CD8-positive, alpha-beta memory T cell (primary cell): ENCODE measurements at regions not wholly inside any gene's neighbourhood (a gene's known extent, or its start where the extent isn't known, plus 50 kb on each side); places are given as distances from the start of the nearest gene placed in this dataset.
"Not testable (repeated sequence)": the region's sequence is repeated elsewhere in the genome, so short reads cannot be mapped to it uniquely, and the experiment has no call there.

ENCODE experiments used
- CTCF ChIA-PET: fragments of 350-600 bp; sonication (Branson Sonifier 250); formaldehyde crosslinking; loops from one replicate; lab custom pipeline; 2021; ENCODE audit warnings: antibody characterized with exemption; lab: Charles Lee
- POLR2A ChIA-PET: fragments of 350-600 bp; sonication (Branson Sonifier 250); formaldehyde crosslinking; loops from one replicate; lab custom pipeline; 2021; ENCODE audit warnings: antibody characterized with exemption; lab: Charles Lee
- DNase-seq, 5 donors: peaks; one replicate each; pipeline versions ENCODE4 v3.0.0 to v3.0.0-alpha.2; 2020 to 2022; ENCODE audit warnings: mixed read lengths in 1 of 5
- H3K27ac ChIP-seq: one replicate; pipeline ENCODE4 v1.7.0; 2013; ENCODE audit warnings: low read depth, mild to moderate bottlenecking, low read length, moderate library complexity
- H3K27me3 ChIP-seq: 2 replicates; pipeline ENCODE4 v1.7.0; 2013; ENCODE audit warnings: low read length, mild to moderate bottlenecking; ENCODE audit not compliant: insufficient read depth, poor library complexity, severe bottlenecking
- H3K36me3 ChIP-seq: 2 replicates; pipeline ENCODE4 v1.7.0; 2013; ENCODE audit warnings: mild to moderate bottlenecking, low read length, moderate library complexity; ENCODE audit not compliant: insufficient read depth
- H3K4me1 ChIP-seq: 2 replicates; pipeline ENCODE4 v1.7.0; 2013; ENCODE audit warnings: mild to moderate bottlenecking, low read length, moderate library complexity; ENCODE audit not compliant: insufficient read depth
- H3K4me3 ChIP-seq: 2 replicates; pipeline ENCODE4 v1.7.0; 2013; ENCODE audit warnings: mild to moderate bottlenecking, low read length
- H3K9me3 ChIP-seq: 2 replicates; pipeline ENCODE4 v1.7.0; 2013; ENCODE audit warnings: mild to moderate bottlenecking, low read length
- H3K27ac Mint-ChIP-seq, 8 donors: one replicate each; pipeline ENCODE4 v1.8.0; 2020 to 2021; ENCODE audit warnings: mixed read lengths in 8 of 8, mild to moderate bottlenecking in 6 of 8, inconsistent platforms in 3 of 8, moderate library complexity in 3 of 8
- H3K27me3 Mint-ChIP-seq, 2 donors: one replicate each; pipeline ENCODE4 v1.8.0; 2020 to 2021; ENCODE audit warnings: mixed read lengths in 2 of 2, mild to moderate bottlenecking in 1 of 2, moderate library complexity in 1 of 2
- H3K36me3 Mint-ChIP-seq, 3 donors: one replicate each; pipeline ENCODE4 v1.8.0; 2020 to 2021; ENCODE audit warnings: mixed read lengths in 3 of 3, inconsistent platforms in 1 of 3, mild to moderate bottlenecking in 1 of 3
- H3K4me1 Mint-ChIP-seq, 3 donors: one replicate each; pipeline ENCODE4 v1.8.0; 2020 to 2021; ENCODE audit warnings: mixed read lengths in 3 of 3, inconsistent platforms in 1 of 3, mild to moderate bottlenecking in 1 of 3
- H3K4me3 Mint-ChIP-seq, 7 donors: one replicate each; pipeline ENCODE4 v1.8.0; 2020 to 2021; ENCODE audit warnings: mixed read lengths in 7 of 7, mild to moderate bottlenecking in 6 of 7, moderate library complexity in 4 of 7, inconsistent platforms in 2 of 7
- H3K9me3 Mint-ChIP-seq, 5 donors: one replicate each; pipeline ENCODE4 v1.8.0; 2020 to 2022; ENCODE audit warnings: mixed read lengths in 5 of 5, mild to moderate bottlenecking in 3 of 5, moderate library complexity in 2 of 5, inconsistent platforms in 1 of 5

- Mint-ChIP-seq H3K4me1 (no peaks in the 10 kb centered on the region), H3K9me3 (peaks cover 12 to 14% (median 12%) of the 10 kb centered on the region in 5 donors), H3K36me3 (no peaks in the 10 kb centered on the region), H3K4me3 (no peak overlapping the region), H3K27me3 (no peaks in the 10 kb centered on the region), H3K27ac (no peak overlapping the region)
- POLR2A ChIA-PET: no interaction called here
- CTCF ChIA-PET: no interaction called here
- no peaks in the 10 kb centered on the region for H3K36me3 ChIP-seq
- no peak overlapping the region for H3K4me3 ChIP-seq
- no peak for DNase-seq
- H3K27me3 ChIP-seq: no peaks in the 10 kb centered on the region
- H3K27ac ChIP-seq: no peak overlapping the region
- H3K9me3 ChIP-seq: no peaks in the 10 kb centered on the region
- H3K4me1 ChIP-seq: no peaks in the 10 kb centered on the region
Observed at GRCh38 chr4:132809298-132810032, 339.6 kb upstream of the PCDH10 start.

- H3K27me3 ChIP-seq, H3K36me3 Mint-ChIP-seq, H3K36me3 ChIP-seq, H3K4me3 ChIP-seq, H3K9me3 ChIP-seq, H3K4me1 Mint-ChIP-seq, H3K4me3 Mint-ChIP-seq, H3K27ac ChIP-seq, POLR2A ChIA-PET, H3K27ac Mint-ChIP-seq, DNase-seq, H3K27me3 Mint-ChIP-seq, CTCF ChIA-PET, H3K4me1 ChIP-seq: not testable (repeated sequence)
- peaks cover 13 to 18% (median 15%) of the 10 kb centered on the region in 5 donors for H3K9me3 Mint-ChIP-seq
Observed at GRCh38 chr4:132813061-132813460, 336.0 kb upstream of the PCDH10 start.

- Histone ChIP-seq H3K27me3 (no peaks in the 10 kb centered on the region), H3K27ac (no peak overlapping the region), H3K4me1 (no peaks in the 10 kb centered on the region), H3K4me3 (no peak overlapping the region), H3K9me3 (no peaks in the 10 kb centered on the region), H3K36me3 (no peaks in the 10 kb centered on the region)
- no peak for DNase-seq
- no peaks in the 10 kb centered on the region for H3K4me1 Mint-ChIP-seq
- H3K27ac Mint-ChIP-seq: no peak overlapping the region
- ChIA-PET POLR2A (no interaction called here), CTCF (no interaction called here)
- peaks cover 0 to 2% of the 10 kb centered on the region in 2 donors for H3K27me3 Mint-ChIP-seq
- no peaks in the 10 kb centered on the region for H3K36me3 Mint-ChIP-seq
- no peak overlapping the region for H3K4me3 Mint-ChIP-seq
- peaks cover 3 to 20% (median 18%) of the 10 kb centered on the region in 5 donors for H3K9me3 Mint-ChIP-seq
Observed at GRCh38 chr4:132818091-132818490, 331.0 kb upstream of the PCDH10 start.

DNA sequence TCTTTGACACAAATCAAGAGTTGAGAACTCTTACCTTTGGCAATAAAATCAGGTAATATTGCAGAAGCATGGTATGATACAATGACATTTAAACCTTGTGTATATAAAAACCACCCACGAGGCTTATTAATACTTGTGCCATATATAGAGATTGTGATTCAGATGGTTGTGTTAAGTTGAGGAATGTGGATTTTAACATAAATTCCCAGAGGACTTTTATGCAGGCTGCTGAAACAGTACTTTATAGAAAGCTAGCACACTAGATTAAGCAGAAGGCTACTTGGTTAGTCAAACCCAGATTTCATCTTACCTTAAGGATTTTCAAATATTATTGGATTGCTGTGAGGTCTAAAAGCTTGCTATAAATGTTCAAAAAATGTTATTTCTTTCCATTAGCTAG lies 325.7 kb upstream of the PCDH10 start:
- Mint-ChIP-seq H3K27me3 (no peaks in the 10 kb centered on the region), H3K27ac (no peak overlapping the region), H3K4me3 (no peak overlapping the region), H3K36me3 (no peaks in the 10 kb centered on the region), H3K9me3 (peaks cover 1 to 36% (median 9%) of the 10 kb centered on the region in 5 donors), H3K4me1 (no peaks in the 10 kb centered on the region)
- Histone ChIP-seq H3K27me3 (no peaks in the 10 kb centered on the region), H3K9me3 (no peaks in the 10 kb centered on the region), H3K27ac (no peak overlapping the region), H3K4me1 (no peaks in the 10 kb centered on the region), H3K36me3 (no peaks in the 10 kb centered on the region), H3K4me3 (no peak overlapping the region)
- POLR2A ChIA-PET: no interaction called here
- CTCF ChIA-PET: no interaction called here
- DNase-seq: no peak

DNA sequence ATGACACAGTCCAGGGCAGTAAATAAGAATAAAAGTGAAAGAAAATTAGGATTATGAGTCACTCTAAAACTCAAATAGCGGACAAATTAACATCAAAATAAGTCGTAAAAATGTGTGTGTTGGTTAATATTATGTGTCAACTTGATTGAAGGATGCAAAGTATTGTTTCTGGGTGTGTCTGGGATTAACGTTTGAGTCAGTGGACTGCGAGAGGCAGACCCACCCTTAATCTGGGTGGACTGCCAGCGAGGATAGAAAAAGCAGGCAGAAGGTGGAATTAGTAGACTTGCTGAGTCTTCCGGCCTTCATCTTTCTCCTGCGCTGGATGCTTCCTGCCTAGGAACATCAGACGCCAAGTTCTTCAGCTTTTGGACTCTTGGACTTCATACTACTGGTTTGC lies 324.3 kb upstream of the PCDH10 start:
- Histone ChIP-seq H3K4me3 (no peak overlapping the region), H3K27me3 (no peaks in the 10 kb centered on the region), H3K27ac (no peak overlapping the region), H3K4me1 (no peaks in the 10 kb centered on the region), H3K9me3 (no peaks in the 10 kb centered on the region), H3K36me3 (no peaks in the 10 kb centered on the region)
- no peak overlapping the region for H3K4me3 Mint-ChIP-seq
- no peak overlapping the region for H3K27ac Mint-ChIP-seq
- ChIA-PET POLR2A (no interaction called here), CTCF (no interaction called here)
- no peaks in the 10 kb centered on the region for H3K36me3 Mint-ChIP-seq
- no peaks in the 10 kb centered on the region for H3K4me1 Mint-ChIP-seq
- H3K27me3 Mint-ChIP-seq: no peaks in the 10 kb centered on the region
- peaks cover 4 to 41% (median 10%) of the 10 kb centered on the region in 5 donors for H3K9me3 Mint-ChIP-seq
- DNase-seq: no peak

- H3K27ac ChIP-seq: no peak overlapping the region
- ChIA-PET CTCF (no interaction called here), POLR2A (no interaction called here)
- Mint-ChIP-seq H3K9me3 (peaks cover 5 to 41% (median 13%) of the 10 kb centered on the region in 5 donors), H3K4me3 (no peak overlapping the region), H3K27ac (no peak overlapping the region), H3K4me1 (no peaks in the 10 kb centered on the region), H3K36me3 (no peaks in the 10 kb centered on the region), H3K27me3 (no peaks in the 10 kb centered on the region)
- no peak overlapping the region for H3K4me3 ChIP-seq
- no peaks in the 10 kb centered on the region for H3K9me3 ChIP-seq
- DNase-seq: no peak
- no peaks in the 10 kb centered on the region for H3K27me3 ChIP-seq
- H3K4me1 ChIP-seq: no peaks in the 10 kb centered on the region
- H3K36me3 ChIP-seq: no peaks in the 10 kb centered on the region
Observed at GRCh38 chr4:132827522-132827921, 321.6 kb upstream of the PCDH10 start.

DNA sequence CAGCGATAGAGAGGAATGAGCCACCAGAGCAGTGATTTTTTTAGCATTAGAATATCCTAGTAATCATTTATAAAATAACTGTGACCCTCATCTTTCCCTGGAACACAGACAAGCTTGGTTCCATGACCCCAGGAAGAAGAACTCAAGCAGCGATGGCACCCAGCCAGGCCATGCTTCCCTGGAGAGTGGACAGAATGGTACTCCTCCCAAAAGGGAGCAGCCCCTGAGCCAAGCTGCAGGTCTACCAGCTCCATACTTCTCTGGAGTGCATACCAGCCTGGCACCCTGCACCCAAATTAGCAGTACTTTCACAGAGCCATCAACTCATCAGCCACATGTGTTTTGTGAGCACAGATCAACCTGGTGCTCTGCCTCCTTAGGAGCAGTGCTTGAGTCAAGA lies 310.9 kb upstream of the PCDH10 start:
- CTCF ChIA-PET: no interaction called here

GRCh38 chr4:132839070-132839469 lies 310.0 kb upstream of the PCDH10 start:
- Mint-ChIP-seq H3K36me3 (no peaks in the 10 kb centered on the region), H3K9me3 (peaks cover 15 to 47% (median 24%) of the 10 kb centered on the region in 5 donors), H3K4me1 (no peaks in the 10 kb centered on the region), H3K4me3 (no peak overlapping the region), H3K27me3 (no peaks in the 10 kb centered on the region), H3K27ac (no peak overlapping the region)
- ChIA-PET POLR2A (no interaction called here), CTCF (no interaction called here)
- peaks cover 10% of the 10 kb centered on the region for H3K9me3 ChIP-seq
- no peak for DNase-seq
- no peak overlapping the region for H3K4me3 ChIP-seq
- H3K27ac ChIP-seq: no peak overlapping the region
- no peaks in the 10 kb centered on the region for H3K36me3 ChIP-seq
- no peaks in the 10 kb centered on the region for H3K4me1 ChIP-seq
- no peaks in the 10 kb centered on the region for H3K27me3 ChIP-seq

More for the DNA sequence above, 310.9 kb upstream of the PCDH10 start:
- Mint-ChIP-seq H3K36me3 (no peaks in the 10 kb centered on the region), H3K27me3 (no peaks in the 10 kb centered on the region), H3K27ac (no peak overlapping the region), H3K9me3 (peaks cover 15 to 40% (median 24%) of the 10 kb centered on the region in 5 donors), H3K4me3 (no peak overlapping the region), H3K4me1 (no peaks in the 10 kb centered on the region)
- Histone ChIP-seq H3K4me1 (no peaks in the 10 kb centered on the region), H3K27me3 (no peaks in the 10 kb centered on the region), H3K36me3 (no peaks in the 10 kb centered on the region), H3K9me3 (peaks cover 10% of the 10 kb centered on the region), H3K27ac (no peak overlapping the region), H3K4me3 (no peak overlapping the region)
- POLR2A ChIA-PET: no interaction called here
- no peak for DNase-seq
